Right lung (tissue), 2 donors: ENCODE measurements at regions not wholly inside any gene's neighbourhood (a gene's known extent, or its start where the extent isn't known, plus 50 kb on each side); places are given as distances from the start of the nearest gene placed in this dataset.

Experiments
- DNase-seq, 2 donors: peaks; one replicate each; pipeline ENCODE4 v3.0.0-alpha.2; 2013

DNA sequence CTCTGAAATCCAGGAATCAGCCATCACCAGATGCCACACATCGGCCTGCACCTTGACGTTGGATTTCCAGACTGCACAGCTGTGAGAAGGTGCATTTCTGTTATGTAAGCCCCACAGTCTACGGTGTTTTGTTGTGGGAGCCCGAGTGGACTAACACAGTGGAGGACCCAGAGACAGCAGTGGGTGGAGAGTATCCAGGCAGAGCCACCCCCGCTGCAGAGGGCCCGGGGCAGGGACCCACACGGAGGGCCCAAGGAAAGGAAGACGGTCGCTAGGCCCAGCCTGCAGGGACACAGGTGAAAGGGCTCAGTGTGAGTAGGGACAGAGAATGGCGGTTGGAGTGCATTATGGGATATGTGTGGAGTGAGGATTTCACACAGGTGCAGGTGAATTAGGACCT is 288.3 kb upstream of the AJAP1 start:
- DNase-seq, result no peak

DNA sequence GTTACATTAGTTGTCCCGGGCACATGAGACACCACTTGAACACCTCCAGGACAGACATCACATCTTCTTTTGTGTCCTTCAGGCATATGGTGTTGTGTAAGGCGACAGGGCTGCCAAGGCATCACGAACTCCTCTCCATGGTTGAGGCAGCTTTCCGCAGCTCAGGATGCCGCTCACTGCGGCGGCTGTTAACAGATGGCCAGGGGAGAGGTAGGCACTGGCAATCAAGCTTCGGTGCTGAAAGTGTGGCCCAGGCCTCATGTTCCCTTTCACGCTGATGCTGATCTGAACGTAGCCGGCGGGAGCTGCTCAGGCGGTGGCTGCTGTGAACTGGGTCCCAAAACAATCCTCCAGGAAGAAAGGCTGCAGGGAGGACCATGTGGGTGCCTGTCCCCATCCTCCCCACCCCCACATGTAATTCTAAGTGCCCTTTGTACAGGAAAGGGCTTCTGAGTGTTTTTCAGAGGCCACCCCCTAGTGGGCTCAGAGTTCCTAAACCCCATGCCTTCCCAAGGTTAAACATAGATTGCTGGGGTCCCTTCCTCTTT is 287.1 kb upstream of the AJAP1 start:
- no peak for DNase-seq

DNA sequence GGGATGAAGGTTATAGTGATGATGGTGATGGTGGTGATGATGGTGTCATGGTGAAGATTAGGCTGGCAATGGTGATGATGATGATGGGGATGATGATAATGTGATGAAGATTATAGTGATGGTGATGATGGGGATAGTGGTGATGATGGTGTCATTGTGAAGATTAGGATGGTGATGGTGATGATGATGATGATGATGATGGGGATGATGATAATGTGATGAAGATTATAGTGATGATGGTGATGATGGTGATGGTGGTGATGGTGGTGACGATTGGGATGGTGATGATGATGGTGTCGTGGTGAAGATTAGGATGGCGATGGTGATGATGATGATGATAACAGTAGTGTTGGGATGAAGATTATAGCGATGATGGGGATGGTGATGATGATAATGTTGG is 285.1 kb upstream of the AJAP1 start:
- DNase-seq, result no peak

DNA sequence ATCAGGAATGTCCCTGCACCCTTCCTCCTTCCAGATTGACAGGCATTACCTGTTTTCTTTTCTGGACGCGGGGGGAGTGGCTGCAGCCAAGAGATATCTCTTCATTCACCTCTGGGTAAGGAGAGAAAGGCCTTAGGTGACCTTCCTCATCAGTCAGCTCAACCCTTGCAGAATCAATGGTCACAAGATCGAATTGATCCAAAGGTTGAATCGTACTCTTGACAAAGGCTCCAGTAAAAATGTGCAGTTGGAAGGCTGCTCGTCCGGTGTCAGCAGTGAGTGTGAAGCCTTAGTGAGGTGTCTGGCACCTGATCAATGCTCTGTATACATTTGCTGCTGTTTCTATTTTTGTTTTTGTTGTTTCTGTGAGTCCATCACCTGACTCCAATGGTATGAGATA is 282.6 kb upstream of the AJAP1 start:
- DNase-seq, result no peak

DNA sequence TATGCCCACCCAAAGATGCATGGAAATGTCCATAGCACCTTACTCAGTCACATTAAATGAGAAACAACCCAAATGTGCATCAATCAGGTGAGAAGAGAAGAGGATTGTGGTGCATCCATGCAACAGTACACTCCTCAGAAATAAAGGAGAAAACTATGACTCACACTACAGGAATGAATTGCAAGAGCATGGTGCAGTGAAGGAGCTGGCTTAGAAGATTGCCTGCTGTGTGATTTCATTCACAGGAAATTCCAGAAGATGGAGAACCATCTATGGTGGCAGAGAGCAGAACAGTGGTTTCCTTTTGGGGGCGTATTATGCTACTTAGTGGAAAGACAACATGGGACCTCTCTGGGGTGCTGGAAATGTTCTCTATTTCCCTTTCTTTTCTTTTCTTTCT is 278.6 kb upstream of the AJAP1 start:
- no peak for DNase-seq

DNA sequence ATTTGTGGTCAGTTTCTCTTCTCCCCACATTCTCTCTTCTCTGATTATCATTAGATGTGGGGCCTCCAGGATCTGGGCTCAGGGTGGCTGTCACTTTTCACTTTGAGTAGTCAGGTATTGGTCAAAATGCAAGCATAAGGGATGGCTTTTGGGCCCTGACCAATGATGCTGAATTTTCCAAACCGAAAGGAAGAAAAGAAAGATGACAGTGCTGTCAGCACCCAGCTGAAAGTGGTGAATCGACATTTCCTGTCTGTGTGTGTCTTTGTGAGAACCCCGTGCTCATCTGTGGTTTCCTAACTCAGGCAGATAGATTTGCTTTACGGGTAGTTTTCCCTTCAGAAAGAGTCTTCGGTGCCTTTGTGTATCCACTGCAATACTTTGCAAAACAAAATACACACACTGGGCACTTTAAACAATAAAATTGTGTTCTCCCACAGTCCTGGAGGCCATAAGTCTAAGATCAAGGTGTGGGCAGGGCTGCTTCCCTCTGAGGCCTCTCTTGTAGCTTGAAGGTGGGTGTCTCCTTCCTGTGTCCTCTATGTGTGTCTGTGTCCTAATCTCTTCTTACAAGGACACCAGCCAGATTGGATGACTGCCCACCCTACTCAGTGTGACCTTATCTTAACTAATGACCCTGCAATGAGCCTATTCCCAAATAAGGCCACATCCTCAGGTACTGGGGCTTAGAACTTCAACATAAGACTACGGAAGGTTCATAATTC is 274.8 kb upstream of the AJAP1 start:
- DNase-seq, result no peak

DNA sequence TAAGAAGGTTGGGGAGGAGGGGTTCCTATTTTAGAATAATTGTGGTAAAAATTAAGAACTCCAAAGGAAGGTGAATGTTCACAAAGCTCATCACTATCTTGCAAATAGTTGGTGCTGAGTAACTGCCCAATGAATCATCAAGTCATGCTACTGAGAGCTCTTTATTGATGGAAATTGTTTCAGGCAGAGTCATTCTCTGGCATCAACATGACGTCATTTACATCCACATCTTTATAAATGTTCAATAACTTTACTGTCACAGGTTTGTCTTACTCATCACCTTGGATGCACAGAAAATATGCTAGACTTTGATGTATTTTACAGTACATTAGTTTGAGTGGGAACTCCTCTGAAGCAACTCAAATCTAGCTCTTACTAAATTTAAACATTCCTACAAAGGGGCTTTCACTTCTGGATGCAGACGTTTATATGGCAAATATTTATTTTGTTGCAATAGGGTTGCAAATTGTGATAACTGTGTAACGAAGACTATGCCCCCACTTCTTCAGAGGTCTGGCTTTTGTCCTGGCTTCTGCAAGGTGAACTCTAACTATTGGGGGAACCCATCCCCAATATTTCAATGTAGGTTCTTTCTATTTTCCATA is 273.7 kb upstream of the AJAP1 start:
- no peak for DNase-seq

DNA sequence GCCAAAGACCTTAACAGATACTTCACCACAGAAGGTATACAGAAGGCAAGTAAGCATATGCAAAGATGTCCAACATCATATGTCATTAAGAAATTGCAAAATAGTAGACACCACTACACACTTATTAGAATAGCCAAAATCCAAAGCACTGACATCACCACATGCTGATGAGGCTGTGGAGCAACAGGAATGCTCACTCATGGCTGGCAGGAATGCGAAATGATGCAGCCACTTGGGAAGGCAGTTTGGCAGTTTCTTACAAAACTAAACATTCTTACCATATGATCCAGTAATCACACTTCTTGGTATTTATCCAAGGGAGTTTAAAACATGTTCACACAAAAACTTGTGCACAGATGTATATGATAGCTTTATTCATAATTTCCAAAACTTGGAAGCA is 261.2 kb upstream of the AJAP1 start:
- no peak for DNase-seq

DNA sequence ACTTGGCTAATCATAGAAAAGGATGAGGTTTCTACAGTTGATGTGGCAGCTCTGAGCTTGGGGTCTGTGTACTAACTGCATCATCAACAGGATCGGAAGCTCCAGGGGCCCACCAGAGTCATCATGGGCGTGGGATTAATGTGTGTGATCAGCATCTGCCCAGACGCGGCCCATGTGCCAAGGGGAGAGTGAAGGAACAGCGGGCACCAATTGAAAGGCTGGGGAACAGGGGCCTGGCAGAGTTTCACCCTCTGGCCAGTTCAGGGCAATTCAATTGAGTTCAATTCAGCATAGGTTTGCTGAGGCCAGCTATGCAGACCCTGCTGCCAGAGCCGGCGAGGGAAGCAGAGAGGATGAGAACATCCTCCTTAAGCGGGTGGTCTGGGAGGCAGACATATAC is 260.0 kb upstream of the AJAP1 start:
- no peak for DNase-seq

DNA sequence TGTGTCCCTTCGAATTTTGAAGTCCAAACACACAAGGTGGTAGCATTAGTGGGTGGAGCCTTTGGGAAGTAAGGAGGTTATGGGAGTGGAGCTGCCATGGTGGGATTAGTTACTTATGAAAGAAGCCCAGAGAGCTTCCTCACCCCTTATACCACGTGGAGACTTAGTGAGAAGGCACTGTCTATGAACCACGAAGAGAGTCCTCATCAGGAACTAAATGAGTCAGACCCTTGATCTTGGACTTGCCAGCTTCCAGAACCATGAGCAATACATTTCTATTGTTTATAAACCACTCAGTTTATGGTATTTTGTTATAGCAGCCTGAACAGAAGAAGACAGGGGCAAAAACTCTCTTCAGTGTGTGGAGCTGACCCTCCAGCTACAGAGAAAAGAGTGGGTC is 259.3 kb upstream of the AJAP1 start:
- DNase-seq, result no peak

DNA sequence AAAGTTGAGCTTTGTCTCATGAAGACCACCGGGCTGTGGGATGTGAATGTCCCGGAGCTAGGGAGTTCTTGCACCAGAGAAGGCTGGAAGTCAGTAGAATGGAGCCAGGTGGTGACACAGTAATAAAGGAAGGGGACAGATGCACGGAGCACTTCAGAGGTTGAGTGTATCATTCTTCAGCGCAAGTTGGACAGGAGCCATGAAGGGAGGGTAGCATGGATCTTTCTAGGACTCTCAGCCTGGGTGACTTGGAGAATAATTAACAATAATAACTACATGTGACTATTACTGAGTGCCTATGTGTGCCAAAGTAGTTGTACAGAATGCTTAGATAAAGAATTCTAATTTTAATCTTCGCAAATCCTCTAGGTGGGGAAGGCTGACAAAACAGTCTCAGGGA is 258.7 kb upstream of the AJAP1 start:
- DNase-seq, result peak in 1 of 2 donors; percentile 0

DNA sequence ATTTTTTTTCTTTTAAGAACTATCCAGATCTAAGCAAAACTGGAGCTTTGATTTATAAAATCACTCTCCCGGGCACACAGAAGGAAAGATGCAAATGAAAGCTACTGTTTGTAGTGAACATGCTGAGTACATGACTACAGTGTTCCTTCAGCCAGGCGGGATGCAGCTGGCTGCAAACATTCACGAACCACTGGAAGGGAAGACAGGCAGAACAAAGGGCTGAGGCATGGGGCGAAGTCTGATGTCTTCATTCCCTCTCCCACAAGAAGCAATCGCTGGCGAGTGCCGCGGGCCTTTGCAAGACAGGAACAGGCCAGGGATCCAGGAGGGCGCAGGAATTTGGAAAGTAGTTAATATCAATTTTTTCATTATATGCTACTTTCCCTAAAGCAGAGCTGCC is 257.9 kb upstream of the AJAP1 start:
- DNase-seq, result no peak

DNA sequence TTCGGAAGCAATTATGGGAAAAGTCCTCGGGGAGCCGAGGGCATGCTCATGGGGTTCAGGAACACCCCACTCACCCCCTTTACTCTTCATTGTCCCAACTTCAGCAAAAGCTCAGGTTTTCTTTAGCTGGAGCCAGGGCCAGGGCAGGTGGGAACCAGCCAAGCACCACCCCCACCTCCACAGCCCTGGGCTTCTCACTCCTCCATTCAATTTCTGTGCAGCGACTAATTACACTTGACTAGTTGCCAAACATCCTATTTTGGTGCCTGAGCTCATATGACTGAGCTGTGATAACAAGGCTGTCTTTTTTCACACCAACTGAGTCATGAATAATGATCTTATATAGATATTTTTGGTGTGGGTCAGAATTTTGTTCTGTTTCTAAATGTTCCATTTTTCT is 257.2 kb upstream of the AJAP1 start:
- DNase-seq, result no peak

DNA sequence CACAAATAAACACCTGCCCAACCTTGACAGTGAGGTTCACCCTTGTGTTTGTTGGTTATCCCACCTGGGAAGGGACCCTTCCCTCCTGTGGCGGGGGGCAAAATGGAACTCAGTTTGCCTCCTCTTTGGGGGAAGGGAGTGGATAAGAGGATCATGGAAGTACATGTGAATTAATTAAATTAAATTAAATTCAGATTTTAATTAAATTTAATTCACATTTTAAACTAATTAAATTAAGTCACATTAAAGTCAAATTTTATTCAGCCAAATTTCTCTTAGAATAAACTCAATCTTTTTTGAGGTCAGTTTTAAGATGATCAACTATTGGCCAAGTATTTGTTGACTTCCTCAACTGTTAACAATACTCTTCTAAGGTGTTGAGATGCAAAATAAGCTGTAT is 252.4 kb upstream of the AJAP1 start:
- DNase-seq, result no peak

DNA sequence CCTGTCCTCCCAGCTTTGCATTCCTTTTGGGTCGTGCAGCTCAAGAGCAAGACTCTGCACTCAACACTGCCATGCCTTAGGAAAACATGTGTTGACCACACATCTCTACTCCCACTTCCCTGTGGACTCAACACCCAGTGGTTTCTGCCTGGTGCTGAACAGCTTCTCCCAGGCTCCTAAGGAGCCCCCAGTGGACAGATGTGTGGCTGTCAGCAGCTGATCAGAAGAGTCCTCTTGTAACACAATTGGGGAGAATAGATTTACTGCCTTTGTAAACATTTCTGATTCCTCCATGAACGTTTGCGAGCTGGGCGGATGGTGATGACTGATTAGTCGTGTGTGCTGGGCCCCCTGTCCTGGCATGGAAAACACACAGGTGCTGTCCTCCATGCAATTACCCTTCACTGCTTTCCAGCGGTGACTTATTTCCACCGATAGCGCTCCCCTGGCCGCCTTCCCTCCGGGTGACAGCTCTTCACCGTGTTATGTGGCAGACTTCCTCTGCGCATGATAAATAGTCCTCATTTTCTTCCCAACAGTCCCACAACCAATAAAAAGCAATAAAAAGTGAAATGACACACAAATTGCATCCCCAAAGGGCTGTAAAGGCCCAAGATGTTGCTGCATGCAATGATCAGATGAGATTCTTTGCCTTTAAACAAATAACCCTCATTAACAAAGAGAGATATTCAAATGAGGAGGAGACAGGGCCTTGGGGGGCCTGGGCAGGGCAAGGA is 249.4 kb upstream of the AJAP1 start:
- DNase-seq, result no peak

DNA sequence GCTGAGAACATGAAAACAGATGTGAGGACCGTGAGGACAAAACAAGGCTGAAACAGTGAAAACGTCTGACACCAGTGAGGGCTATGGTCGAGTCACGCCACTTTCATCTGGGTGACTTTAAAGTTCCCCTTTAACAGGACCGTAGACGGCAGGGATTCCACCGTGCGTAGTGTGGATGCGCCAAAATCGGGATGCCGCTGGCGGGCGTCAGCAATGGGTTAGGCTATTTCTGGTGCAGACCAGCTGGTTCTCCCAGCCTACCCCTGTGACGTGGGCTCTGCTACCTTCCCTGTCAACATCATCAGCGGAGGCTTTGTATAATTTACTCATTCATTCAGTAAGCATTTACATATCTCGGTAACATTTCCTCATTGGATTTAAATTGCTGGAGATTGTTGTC is 246.6 kb upstream of the AJAP1 start:
- no peak for DNase-seq

DNA sequence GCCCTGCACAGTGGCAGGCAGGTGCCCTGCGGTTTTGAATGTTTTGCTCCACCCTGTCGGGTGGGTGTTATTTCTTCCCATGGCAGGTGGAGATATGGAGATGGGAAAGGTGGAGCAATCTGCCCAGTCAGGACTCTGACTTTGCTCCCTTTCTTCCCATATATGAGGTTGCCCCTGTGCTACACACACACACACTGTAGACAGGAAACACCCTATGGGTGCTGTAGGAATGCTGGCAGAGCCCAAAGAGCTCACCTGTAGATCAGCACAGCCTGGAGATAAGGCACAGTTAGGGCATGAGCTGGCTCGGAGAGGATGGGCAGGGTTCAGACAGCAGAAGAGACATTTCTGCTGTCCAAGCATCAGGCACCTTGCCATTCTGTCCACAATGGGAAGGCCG is 246.0 kb upstream of the AJAP1 start:
- no peak for DNase-seq

DNA sequence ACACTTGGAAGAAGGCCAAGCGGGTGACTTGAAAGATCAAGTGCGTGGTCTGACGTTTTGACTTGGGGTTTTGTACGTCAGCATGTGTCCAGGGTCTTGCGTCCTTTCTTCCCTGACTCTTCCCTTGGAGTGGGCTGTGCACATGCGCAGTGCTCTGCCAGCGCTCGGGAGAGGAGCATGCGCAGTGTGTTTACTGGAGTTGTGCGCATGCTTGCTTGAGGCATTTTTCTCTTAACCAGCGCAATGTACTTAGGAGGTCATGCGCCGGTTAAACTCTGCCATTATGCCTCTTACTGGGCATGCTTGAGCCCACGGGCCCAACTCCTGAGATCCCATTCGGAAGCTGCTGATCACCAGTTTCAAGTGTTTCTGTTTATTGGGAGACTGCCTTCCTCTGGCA is 242.5 kb upstream of the AJAP1 start:
- no peak for DNase-seq

DNA sequence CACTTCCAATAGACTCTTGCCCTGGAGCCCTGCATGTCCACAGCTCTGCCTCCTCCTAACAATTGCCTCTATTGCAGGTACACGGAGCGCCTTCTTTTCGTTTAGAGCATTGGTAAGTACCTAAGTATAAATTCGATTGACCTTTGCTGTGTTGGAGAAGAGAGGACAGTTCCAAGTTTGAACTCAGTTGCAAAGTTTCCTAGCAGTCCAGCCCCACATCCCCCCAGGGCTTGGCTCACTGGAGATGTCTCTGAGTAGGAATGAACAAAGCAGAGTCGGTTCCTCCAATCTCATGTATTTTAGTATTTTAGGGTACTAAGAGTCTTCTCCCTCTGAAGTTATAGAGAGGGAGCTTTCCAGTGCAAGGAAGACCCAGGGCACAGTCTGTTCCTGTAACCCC is 238.9 kb upstream of the AJAP1 start:
- DNase-seq, result no peak

DNA sequence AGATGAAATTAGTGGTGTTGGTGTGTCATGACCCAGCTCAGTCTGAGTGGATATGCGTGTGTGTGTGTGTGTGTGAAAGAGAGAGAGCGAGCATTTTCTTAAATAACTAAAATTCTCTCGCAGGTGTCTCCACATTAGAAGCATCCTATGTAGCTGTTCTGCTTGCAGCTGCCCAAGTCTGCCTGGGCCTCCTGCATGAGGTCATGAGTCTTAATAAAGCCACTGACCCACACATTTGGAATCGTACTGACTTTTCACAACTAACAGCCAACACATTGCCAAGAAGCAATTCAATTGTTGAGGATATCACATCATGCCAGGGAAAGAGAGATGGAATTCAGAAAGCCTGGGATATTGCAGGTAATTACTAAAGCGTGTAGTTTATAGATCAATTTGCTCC is 238.2 kb upstream of the AJAP1 start:
- no peak for DNase-seq

DNA sequence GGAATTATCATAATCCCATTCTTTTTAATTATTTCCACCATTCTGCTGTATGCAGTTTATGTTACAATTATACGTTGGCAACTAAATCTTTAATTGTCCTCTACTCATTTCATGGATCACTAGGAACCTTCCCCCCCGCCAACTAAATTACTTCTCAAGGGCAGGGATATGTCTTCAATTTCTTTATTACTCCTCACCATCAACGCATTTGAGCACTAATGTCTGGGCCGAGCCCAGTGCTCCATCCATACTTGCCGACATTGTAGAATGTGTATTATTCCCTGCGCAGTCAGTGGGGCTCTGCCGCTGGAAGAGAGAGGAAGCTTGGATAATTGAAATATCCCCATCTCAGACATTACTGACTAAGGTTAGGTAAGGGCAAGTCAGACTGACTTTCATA is 236.4 kb upstream of the AJAP1 start:
- no peak for DNase-seq

DNA sequence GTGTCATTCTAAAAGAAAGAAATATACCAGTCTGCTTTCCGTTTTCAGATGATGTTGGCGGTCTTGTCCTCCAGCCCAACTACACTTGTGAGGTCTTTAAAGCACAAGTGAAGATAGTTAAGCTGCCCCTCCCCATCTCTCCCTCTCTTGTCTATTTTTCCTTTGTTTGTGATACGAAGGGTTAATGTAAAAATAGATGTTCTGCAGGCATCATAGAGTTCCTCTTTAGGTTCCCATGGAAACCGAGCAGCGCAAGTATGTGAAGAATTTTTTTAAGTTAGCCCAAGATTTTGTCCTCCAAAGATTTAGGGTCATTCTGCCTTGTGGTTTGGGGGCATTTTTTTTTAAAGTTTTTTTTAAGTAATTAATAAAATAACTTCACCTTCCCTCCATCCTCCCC is 232.4 kb upstream of the AJAP1 start:
- DNase-seq, result no peak
